Spleen (tissue), 11 donors: ENCODE measurements at regions not wholly inside any gene's neighbourhood (a gene's known extent, or its start where the extent isn't known, plus 50 kb on each side); places are given as distances from the start of the nearest gene placed in this dataset.

Source experiments
- DNase-seq: peaks from one replicate; pipeline ENCODE4 v3.0.0-alpha.2; 2020
- H3K27ac ChIP-seq, 8 donors: fragments of 200-600 bp; sonication (generic) in 7 of 8; 1 replicate in 4 of 8; 2 replicates in 4 of 8; pipeline versions ENCODE4 v1.5.0 to v1.8.0; 2016 to 2021; ENCODE audit warnings: inconsistent platforms in 4 of 8, mild to moderate bottlenecking in 4 of 8, moderate library complexity in 1 of 8
- H3K27me3 ChIP-seq, 7 donors: fragments of 200-600 bp; sonication (generic) in 6 of 7; replicated peaks in 1 of 7; 1 replicate in 4 of 7; 2 replicates in 3 of 7; pipeline versions ENCODE4 v1.5.0 to v1.8.0; 2016 to 2021; ENCODE audit warnings: inconsistent platforms in 3 of 7, mild to moderate bottlenecking in 1 of 7
- H3K36me3 ChIP-seq, 6 donors: fragments of 200-600 bp; sonication (generic) in 5 of 6; 1 replicate in 4 of 6; 2 replicates in 2 of 6; pipeline versions ENCODE4 v1.5.0 to v1.8.0; 2016 to 2021; ENCODE audit warnings: inconsistent platforms in 2 of 6
- H3K4me1 ChIP-seq, 6 donors: fragments of 200-600 bp; sonication (generic) in 5 of 6; 1 replicate in 3 of 6; 2 replicates in 3 of 6; pipeline versions ENCODE4 v1.5.0 to v1.8.0; 2016 to 2021; ENCODE audit warnings: inconsistent platforms in 3 of 6
- H3K4me3 ChIP-seq, 8 donors: fragments of 200-600 bp; sonication (generic) in 7 of 8; 1 replicate in 4 of 8; 2 replicates in 4 of 8; pipeline versions ENCODE4 v1.5.0 to v1.8.0; 2016 to 2021; ENCODE audit warnings: inconsistent platforms in 4 of 8, mild to moderate bottlenecking in 4 of 8, moderate library complexity in 2 of 8
- H3K9me3 ChIP-seq, 8 donors: fragments of 200-600 bp; sonication (generic) in 7 of 8; 1 replicate in 4 of 8; 2 replicates in 4 of 8; pipeline versions ENCODE4 v1.5.0 to v1.8.0; 2016 to 2021; ENCODE audit warnings: inconsistent platforms in 4 of 8
- CTCF ChIP-seq, 11 experiments: fragments of 200-600 bp in 7 of 11; fragments of 450-650 bp in 4 of 11; sonication (generic) in 4 of 11; IDR thresholded peaks in 8 of 11; conservative IDR thresholded peaks in 3 of 11; 1 replicate in 7 of 11; 2 replicates in 4 of 11; pipeline versions ENCODE4 v1.4.0 to v1.8.0; 2016 to 2021; ENCODE audit warnings: antibody characterized with exemption in 11 of 11, inconsistent platforms in 4 of 11, mild to moderate bottlenecking in 1 of 11
- POLR2A ChIP-seq, 3 donors: fragments of 450-650 bp; IDR thresholded peaks; one replicate each; pipeline ENCODE4 v1.5.1; 2017; ENCODE audit warnings: antibody characterized with exemption in 3 of 3, mild to moderate bottlenecking in 1 of 3
- POLR2AphosphoS5 ChIP-seq, 3 donors: sonication (generic); formaldehyde crosslinking; IDR thresholded peaks; one replicate each; pipeline ENCODE4 v1.5.1; 2017; ENCODE audit warnings: antibody characterized with exemption in 3 of 3
- WGBS, 5 donors: extraction: QIAGEN DNeasy Blood & Tissue Kit in 3 of 5; methylation state at CpG; one replicate each; pipeline versions ENCODE4 v1.1.5 to v1.1.7; 2013 to 2018; 5-methylcytosine and 5-hydroxymethylcytosine counted together
- intact Hi-C: fragments of 100-400 bp; cut with DNase I; formaldehyde crosslinking; loops from one replicate; pipeline ENCODE4 v1.15.0; 2023; ENCODE audit warnings: low total_unique reads
- donor health status: healthy with polysubstance abuse.
- donor health status: DM: no; HTN: no; CAD: no; lungs with moderate emphysema.
- donor health status: DM: no; HTN: no; CAD: no.
- donor health status: Bipolar disorder and iron deficiency.
- donor health status: healthy.
- donor health status: DM: no; HTN: no; CAD: no.
- donor health status: DM: yes; HTN: yes; CAD: no.

GRCh38 chr3:113088616-113089015, 97.8 kb downstream of the GTPBP8 start:
- no peaks in the 10 kb centered on the region for H3K27me3 ChIP-seq
- 79 to 92% (median 90%) methylated on average over 8 of the region's 8 CpGs for WGBS, 5 donors
- peaks cover 0 to 8% (median 0%) of the 10 kb centered on the region in 6 donors for H3K4me1 ChIP-seq
- H3K9me3 ChIP-seq = no peaks in the 10 kb centered on the region
- no peak for TF ChIP-seq POLR2AphosphoS5 (IDR thresholded peaks at IDR 0.05)
- TF ChIP-seq POLR2A (IDR thresholded peaks at IDR 0.05) = no peak
- no peak for TF ChIP-seq CTCF (IDR thresholded peaks at IDR 0.05 in 8 of 11, conservative IDR thresholded peaks at IDR 0.05 in 3 of 11)
- intact Hi-C loops = no loop called here
- no peak overlapping the region for H3K27ac ChIP-seq
- peaks cover 0 to 6% (median 0%) of the 10 kb centered on the region in 6 donors for H3K36me3 ChIP-seq
- DNase-seq = no peak
- no peak overlapping the region for H3K4me3 ChIP-seq

- 49 to 81% (median 72%) methylated on average over 1 of the region's 1 CpG for WGBS, 5 donors
- Histone ChIP-seq H3K36me3 (peaks cover 0 to 6% (median 0%) of the 10 kb centered on the region in 6 donors), H3K27ac (no peak overlapping the region), H3K9me3 (no peaks in the 10 kb centered on the region), H3K27me3 (no peaks in the 10 kb centered on the region), H3K4me3 (no peak overlapping the region), H3K4me1 (no peaks in the 10 kb centered on the region)
- TF ChIP-seq POLR2A (IDR thresholded peaks at IDR 0.05) = no peak
- no peak for TF ChIP-seq POLR2AphosphoS5 (IDR thresholded peaks at IDR 0.05)
- no peak for TF ChIP-seq CTCF (IDR thresholded peaks at IDR 0.05 in 8 of 11, conservative IDR thresholded peaks at IDR 0.05 in 3 of 11)
- no peak for DNase-seq
- intact Hi-C loops = no loop called here
These were observed 100.6 kb downstream of the GTPBP8 start for GRCh38 chr3:113091417-113091816.

GRCh38 chr3:113092746-113093145, 102.0 kb downstream of the GTPBP8 start:
- intact Hi-C loops = no loop called here
- no peaks in the 10 kb centered on the region for H3K9me3 ChIP-seq
- TF ChIP-seq POLR2A (IDR thresholded peaks at IDR 0.05) (no peak), POLR2AphosphoS5 (IDR thresholded peaks at IDR 0.05) (no peak)
- no peaks in the 10 kb centered on the region for H3K4me1 ChIP-seq
- H3K36me3 ChIP-seq = peaks cover 0 to 6% (median 0%) of the 10 kb centered on the region in 6 donors
- H3K4me3 ChIP-seq = no peak overlapping the region
- no peaks in the 10 kb centered on the region for H3K27me3 ChIP-seq
- WGBS, 5 donors = 83 to 98% (median 88%) methylated on average over 3 of the region's 3 CpGs
- DNase-seq = no peak
- H3K27ac ChIP-seq = no peak overlapping the region

GRCh38 chr3:113094337-113095221, 103.8 kb downstream of the GTPBP8 start:
- intact Hi-C loops = no loop called here
- H3K4me3 ChIP-seq = no peak overlapping the region
- no peak for DNase-seq
- no peaks in the 10 kb centered on the region for H3K36me3 ChIP-seq
- no peaks in the 10 kb centered on the region for H3K4me1 ChIP-seq
- peaks cover 0 to 5% (median 0%) of the 10 kb centered on the region in 8 donors for H3K9me3 ChIP-seq
- H3K27ac ChIP-seq = no peak overlapping the region
- no peaks in the 10 kb centered on the region for H3K27me3 ChIP-seq
- TF ChIP-seq POLR2A (IDR thresholded peaks at IDR 0.05) = no peak
- no peak for TF ChIP-seq POLR2AphosphoS5 (IDR thresholded peaks at IDR 0.05)
- TF ChIP-seq CTCF (IDR thresholded peaks at IDR 0.05 in 8 of 11, conservative IDR thresholded peaks at IDR 0.05 in 3 of 11) = no peak
- 85 to 90% (median 90%) methylated on average over 7 of the region's 7 CpGs for WGBS, 5 donors
